ENCODE measurements at regions not wholly inside any gene's neighbourhood (a gene's known extent, or its start where the extent isn't known, plus 50 kb on each side); places are given as distances from the start of the nearest gene placed in this dataset.

DNA sequence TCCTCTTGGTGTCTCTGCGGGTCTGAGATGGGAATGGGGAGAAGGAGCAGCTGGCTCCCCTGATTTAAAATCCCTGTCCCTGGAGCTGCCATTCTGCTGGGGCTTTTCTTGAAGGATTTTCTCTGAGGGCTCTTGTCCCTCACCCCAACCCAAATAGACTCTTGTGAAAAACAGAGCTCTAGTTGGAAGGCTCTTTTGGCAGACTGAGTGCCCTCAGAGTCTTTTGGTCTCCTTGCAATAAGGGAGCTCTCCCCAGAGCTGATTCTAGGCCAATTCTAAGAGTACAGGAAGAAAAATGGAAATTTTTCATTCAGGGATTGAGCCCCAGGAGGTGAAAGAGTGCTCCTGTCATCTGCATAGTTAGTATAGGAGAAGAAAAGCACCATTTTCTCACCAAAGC is 238.3 kb downstream of the COG6 start:
- H3K4me1 ChIP-seq, result no peaks in the 10 kb centered on the region
- no peak overlapping the region for H3K9ac ChIP-seq (ENCODE audit: low read depth in 2 of 2, low read length in 2 of 2)
- no peaks in the 10 kb centered on the region for H3K9me3 ChIP-seq
- H3K27ac ChIP-seq, result no peak overlapping the region
- H3K27me3 ChIP-seq, result no peaks in the 10 kb centered on the region
- intact Hi-C loops (cut with DNase I), result no loop called here
- no peak overlapping the region for H3K4me3 ChIP-seq
- no peaks in the 10 kb centered on the region for H3K36me3 ChIP-seq
- TF ChIP-seq, protein P1, sequence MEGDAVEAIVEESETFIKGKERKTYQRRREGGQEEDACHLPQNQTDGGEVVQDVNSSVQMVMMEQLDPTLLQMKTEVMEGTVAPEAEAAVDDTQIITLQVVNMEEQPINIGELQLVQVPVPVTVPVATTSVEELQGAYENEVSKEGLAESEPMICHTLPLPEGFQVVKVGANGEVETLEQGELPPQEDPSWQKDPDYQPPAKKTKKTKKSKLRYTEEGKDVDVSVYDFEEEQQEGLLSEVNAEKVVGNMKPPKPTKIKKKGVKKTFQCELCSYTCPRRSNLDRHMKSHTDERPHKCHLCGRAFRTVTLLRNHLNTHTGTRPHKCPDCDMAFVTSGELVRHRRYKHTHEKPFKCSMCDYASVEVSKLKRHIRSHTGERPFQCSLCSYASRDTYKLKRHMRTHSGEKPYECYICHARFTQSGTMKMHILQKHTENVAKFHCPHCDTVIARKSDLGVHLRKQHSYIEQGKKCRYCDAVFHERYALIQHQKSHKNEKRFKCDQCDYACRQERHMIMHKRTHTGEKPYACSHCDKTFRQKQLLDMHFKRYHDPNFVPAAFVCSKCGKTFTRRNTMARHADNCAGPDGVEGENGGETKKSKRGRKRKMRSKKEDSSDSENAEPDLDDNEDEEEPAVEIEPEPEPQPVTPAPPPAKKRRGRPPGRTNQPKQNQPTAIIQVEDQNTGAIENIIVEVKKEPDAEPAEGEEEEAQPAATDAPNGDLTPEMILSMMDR (IDR thresholded peaks at IDR 0.05), result no peak
- no peak for DNase-seq

DNA sequence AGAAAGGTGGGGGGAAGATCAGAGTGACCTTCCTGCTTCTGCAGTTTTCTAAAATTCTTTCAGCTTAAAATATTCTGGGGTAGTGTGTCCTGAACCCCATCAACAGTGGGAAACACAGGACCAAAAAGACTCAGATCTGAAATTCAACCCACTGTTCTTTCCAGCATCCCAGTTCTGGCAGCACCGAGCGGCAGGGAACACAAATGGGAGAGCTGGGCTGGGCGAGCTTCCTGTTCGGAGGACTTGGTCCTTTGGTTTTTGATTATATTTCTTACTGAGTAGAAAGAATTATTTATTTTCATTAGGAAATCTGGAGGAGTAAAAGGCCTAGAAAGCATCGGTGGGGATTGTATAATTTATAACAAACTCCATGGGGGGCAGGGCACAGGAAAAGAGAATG is 239.1 kb downstream of the COG6 start:
- intact Hi-C loops (cut with DNase I), result no loop called here
- no peaks in the 10 kb centered on the region for H3K9me3 ChIP-seq
- DNase-seq, result no peak
- H3K9ac ChIP-seq (ENCODE audit: low read depth in 2 of 2, low read length in 2 of 2), result no peak overlapping the region
- H3K27me3 ChIP-seq, result no peaks in the 10 kb centered on the region
- H3K27ac ChIP-seq, result no peak overlapping the region
- H3K4me3 ChIP-seq, result no peak overlapping the region
- TF ChIP-seq, protein P1 (IDR thresholded peaks at IDR 0.05), result no peak
- H3K4me1 ChIP-seq, result no peaks in the 10 kb centered on the region
- H3K36me3 ChIP-seq, result no peaks in the 10 kb centered on the region

DNA sequence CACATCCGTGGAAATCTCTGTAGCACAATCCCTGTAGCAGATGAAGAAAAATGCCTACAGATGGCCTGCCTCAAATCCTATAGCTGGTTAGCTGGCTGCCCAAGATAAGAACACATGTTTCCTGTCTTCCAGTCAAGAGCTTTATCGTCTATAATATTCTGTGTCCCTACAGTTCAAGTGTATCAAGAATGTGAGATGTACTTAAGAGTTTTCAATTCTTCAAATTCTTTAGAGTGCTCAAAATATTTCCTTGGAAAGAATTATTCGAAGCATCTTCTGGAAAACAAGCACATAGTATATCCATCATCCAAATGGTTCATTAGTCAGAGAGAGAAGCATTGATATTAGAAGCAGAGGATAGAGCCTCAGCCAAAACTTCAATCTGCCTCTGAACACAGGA is 239.8 kb downstream of the COG6 start:
- Histone ChIP-seq H3K9me3 (no peaks in the 10 kb centered on the region), H3K4me3 (no peak overlapping the region), H3K36me3 (no peaks in the 10 kb centered on the region), H3K9ac (ENCODE audit: low read depth in 2 of 2, low read length in 2 of 2) (no peak overlapping the region), H3K27ac (no peak overlapping the region), H3K27me3 (no peaks in the 10 kb centered on the region), H3K4me1 (no peaks in the 10 kb centered on the region)
- intact Hi-C loops (cut with DNase I), result no loop called here
- TF ChIP-seq, protein P1 (IDR thresholded peaks at IDR 0.05), result no peak
- no peak for DNase-seq

DNA sequence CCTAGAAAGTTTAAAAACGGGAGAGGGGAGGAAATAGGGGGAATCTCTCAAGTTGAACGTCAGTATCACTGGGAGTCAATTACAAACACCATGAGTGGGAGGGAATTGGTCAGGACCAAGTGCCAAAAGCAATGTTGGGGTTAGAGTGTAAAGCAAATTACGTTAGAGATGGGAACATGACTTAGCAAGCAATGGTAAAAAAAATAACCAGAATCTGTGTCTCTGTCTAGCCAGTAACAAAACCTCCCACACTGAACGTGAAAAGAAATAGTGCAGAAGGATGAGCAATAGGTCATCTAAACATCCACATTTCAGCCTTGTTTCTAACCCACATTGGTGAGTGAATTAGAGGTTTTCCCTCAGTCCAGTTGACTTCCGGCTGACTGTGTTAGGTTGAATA is 242.2 kb downstream of the COG6 start:
- DNase-seq, result no peak
- Histone ChIP-seq H3K9me3 (no peaks in the 10 kb centered on the region), H3K36me3 (no peaks in the 10 kb centered on the region), H3K4me3 (no peak overlapping the region), H3K4me1 (no peaks in the 10 kb centered on the region), H3K9ac (ENCODE audit: low read depth in 2 of 2, low read length in 2 of 2) (no peak overlapping the region), H3K27ac (no peak overlapping the region), H3K27me3 (no peaks in the 10 kb centered on the region)
- intact Hi-C loops (cut with DNase I), result no loop called here
- TF ChIP-seq, protein P1 (IDR thresholded peaks at IDR 0.05), result no peak

DNA sequence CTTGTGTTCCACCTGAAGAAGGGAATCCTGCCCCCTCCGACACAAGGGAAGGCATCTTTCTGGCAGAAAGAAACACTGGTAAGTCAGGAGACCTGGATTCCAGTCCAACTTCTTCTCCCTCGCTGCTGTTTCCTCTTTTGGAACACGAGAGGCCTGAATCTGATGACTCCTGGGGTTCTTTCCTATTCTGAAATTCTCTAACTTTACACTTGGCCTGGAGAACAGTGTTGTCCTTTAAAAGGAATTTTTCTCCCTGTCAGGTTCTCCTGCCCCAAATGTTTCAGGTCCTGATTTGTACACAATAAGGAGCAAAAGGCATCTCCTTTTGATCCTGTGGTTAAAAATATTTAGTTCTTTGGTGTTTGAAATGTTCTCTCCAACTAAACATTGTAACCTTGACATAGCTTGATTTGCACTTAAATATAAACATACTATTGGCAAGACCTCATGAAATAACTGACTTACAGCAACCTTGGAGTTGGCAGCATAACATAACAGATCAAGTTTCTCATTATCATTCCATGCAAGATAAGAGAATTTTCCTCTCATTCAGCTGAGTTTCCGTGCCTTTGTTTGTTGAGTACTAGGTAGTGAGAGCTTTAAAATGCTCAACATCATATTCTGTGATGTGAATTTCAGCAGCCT is 244.8 kb downstream of the COG6 start:
- Histone ChIP-seq H3K9me3 (no peaks in the 10 kb centered on the region), H3K4me1 (no peaks in the 10 kb centered on the region), H3K36me3 (no peaks in the 10 kb centered on the region), H3K9ac (ENCODE audit: low read depth in 2 of 2, low read length in 2 of 2) (no peak overlapping the region), H3K27me3 (no peaks in the 10 kb centered on the region), H3K4me3 (no peak overlapping the region), H3K27ac (no peak overlapping the region)
- intact Hi-C loops (cut with DNase I), result no loop called here
- TF ChIP-seq, protein P1 (IDR thresholded peaks at IDR 0.05), result no peak
- DNase-seq, result no peak

Measured in colonic mucosa (tissue), 4 donors.